Peyer's patch (tissue), 4 donors: ENCODE measurements at regions not wholly inside any gene's neighbourhood (a gene's known extent, or its start where the extent isn't known, plus 50 kb on each side); places are given as distances from the start of the nearest gene placed in this dataset.

Experiments used
- POLR2A ChIP-seq, 2 donors: fragments of 450-650 bp; IDR thresholded peaks; one replicate each; pipeline ENCODE4 v1.5.1; 2017; ENCODE audit warnings: antibody characterized with exemption in 2 of 2, mild to moderate bottlenecking in 2 of 2, moderate library complexity in 2 of 2
- TF ChIP-seq, protein P1 (sequence below), 6 experiments: fragments of 450-650 bp in 4 of 6; fragments of 200-600 bp in 2 of 6; sonication (generic) in 1 of 6; IDR thresholded peaks; one replicate each; pipeline ENCODE4 v1.5.1; 2017 to 2019; ENCODE audit warnings: antibody characterized with exemption in 6 of 6, mild to moderate bottlenecking in 3 of 6, moderate library complexity in 1 of 6

DNA sequence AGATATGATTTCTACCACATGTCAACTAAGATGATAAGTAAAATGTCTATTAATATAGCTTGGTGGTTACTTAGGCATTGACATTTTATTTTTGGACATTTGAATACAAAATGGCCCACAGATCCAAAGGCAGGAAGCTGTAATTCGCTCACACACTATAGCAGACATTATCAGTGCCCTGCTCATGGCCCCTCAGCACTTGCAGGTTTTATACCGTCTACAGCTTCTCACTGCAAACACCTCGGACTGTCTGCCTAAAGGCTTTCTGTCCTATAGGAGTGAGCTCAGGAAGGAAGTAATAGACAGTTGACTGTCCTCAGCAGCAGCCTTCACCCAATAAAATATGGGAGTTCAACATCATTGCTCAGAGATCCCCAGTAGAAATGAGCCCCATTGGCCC lies 140.8 kb upstream of the RASA1 start:
- TF ChIP-seq, protein P1, sequence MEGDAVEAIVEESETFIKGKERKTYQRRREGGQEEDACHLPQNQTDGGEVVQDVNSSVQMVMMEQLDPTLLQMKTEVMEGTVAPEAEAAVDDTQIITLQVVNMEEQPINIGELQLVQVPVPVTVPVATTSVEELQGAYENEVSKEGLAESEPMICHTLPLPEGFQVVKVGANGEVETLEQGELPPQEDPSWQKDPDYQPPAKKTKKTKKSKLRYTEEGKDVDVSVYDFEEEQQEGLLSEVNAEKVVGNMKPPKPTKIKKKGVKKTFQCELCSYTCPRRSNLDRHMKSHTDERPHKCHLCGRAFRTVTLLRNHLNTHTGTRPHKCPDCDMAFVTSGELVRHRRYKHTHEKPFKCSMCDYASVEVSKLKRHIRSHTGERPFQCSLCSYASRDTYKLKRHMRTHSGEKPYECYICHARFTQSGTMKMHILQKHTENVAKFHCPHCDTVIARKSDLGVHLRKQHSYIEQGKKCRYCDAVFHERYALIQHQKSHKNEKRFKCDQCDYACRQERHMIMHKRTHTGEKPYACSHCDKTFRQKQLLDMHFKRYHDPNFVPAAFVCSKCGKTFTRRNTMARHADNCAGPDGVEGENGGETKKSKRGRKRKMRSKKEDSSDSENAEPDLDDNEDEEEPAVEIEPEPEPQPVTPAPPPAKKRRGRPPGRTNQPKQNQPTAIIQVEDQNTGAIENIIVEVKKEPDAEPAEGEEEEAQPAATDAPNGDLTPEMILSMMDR (IDR thresholded peaks at IDR 0.05): no peak
- no peak for TF ChIP-seq POLR2A (IDR thresholded peaks at IDR 0.05)
